Tibial nerve (tissue), 4 donors: ENCODE measurements at regions not wholly inside any gene's neighbourhood (a gene's known extent, or its start where the extent isn't known, plus 50 kb on each side); places are given as distances from the start of the nearest gene placed in this dataset.

Experiments used
- DNase-seq, 2 donors: peaks; one replicate each; pipeline ENCODE4 v3.0.0-alpha.2; 2019; ENCODE audit warnings: low spot score in 2 of 2
- H3K27ac ChIP-seq, 4 donors: fragments of 200-600 bp; sonication (generic) in 3 of 4; one replicate each; pipeline ENCODE4 v1.5.1; 2017 to 2019; ENCODE audit warnings: mild to moderate bottlenecking in 1 of 4
- H3K27me3 ChIP-seq, 2 donors: fragments of 200-600 bp; sonication (generic) in 1 of 2; one replicate each; pipeline versions ENCODE4 v1.5.1 to v1.6.0; 2017 to 2019
- H3K36me3 ChIP-seq, 3 donors: fragments of 200-600 bp; sonication (generic); one replicate each; pipeline ENCODE4 v1.5.1; 2018 to 2019
- H3K4me1 ChIP-seq, 4 donors: fragments of 200-600 bp; sonication (generic) in 3 of 4; one replicate each; pipeline ENCODE4 v1.5.1; 2017 to 2019
- H3K4me3 ChIP-seq, 4 donors: fragments of 200-600 bp; sonication (generic) in 3 of 4; one replicate each; pipeline ENCODE4 v1.5.1; 2017 to 2019; ENCODE audit warnings: mild to moderate bottlenecking in 1 of 4, moderate library complexity in 1 of 4
- H3K9me3 ChIP-seq, 4 donors: fragments of 200-600 bp; sonication (generic) in 3 of 4; one replicate each; pipeline ENCODE4 v1.5.1; 2017 to 2019
- CTCF ChIP-seq, 5 experiments: fragments of 200-600 bp in 3 of 5; fragments of 450-650 bp in 2 of 5; sonication (generic) in 3 of 5; IDR thresholded peaks; one replicate each; pipeline ENCODE4 v1.5.1; 2016 to 2019; ENCODE audit warnings: antibody characterized with exemption in 5 of 5, mild to moderate bottlenecking in 3 of 5, moderate library complexity in 2 of 5
- EP300 ChIP-seq, 2 donors: sonication (generic); formaldehyde crosslinking; IDR thresholded peaks; one replicate each; pipeline ENCODE4 v1.6.1; 2017; ENCODE audit warnings: antibody characterized with exemption in 2 of 2, mild to moderate bottlenecking in 1 of 2
- POLR2A ChIP-seq, 2 donors: fragments of 450-650 bp; IDR thresholded peaks; one replicate each; pipeline ENCODE4 v1.6.1; 2017; ENCODE audit warnings: antibody characterized with exemption in 2 of 2, mild to moderate bottlenecking in 2 of 2, moderate library complexity in 2 of 2
- WGBS, 2 donors: methylation state at CpG; one replicate each; pipeline ENCODE4 v1.1.5; 2018; 5-methylcytosine and 5-hydroxymethylcytosine counted together

GRCh38 chr9:1456301-1457024 lies 406.3 kb downstream of the DMRT2 start:
- Histone ChIP-seq H3K27me3 (no peaks in the 10 kb centered on the region), H3K4me1 (peaks cover 0 to 8% (median 0%) of the 10 kb centered on the region in 4 donors), H3K36me3 (no peaks in the 10 kb centered on the region), H3K27ac (no peak overlapping the region), H3K4me3 (no peak overlapping the region), H3K9me3 (no peaks in the 10 kb centered on the region)
- DNase-seq, result no peak
- TF ChIP-seq CTCF (IDR thresholded peaks at IDR 0.05) (no peak), POLR2A (IDR thresholded peaks at IDR 0.05) (no peak), EP300 (IDR thresholded peaks at IDR 0.05) (no peak)
- WGBS, 2 donors, result 87 to 90% methylated on average over 4 of the region's 4 CpGs

DNA sequence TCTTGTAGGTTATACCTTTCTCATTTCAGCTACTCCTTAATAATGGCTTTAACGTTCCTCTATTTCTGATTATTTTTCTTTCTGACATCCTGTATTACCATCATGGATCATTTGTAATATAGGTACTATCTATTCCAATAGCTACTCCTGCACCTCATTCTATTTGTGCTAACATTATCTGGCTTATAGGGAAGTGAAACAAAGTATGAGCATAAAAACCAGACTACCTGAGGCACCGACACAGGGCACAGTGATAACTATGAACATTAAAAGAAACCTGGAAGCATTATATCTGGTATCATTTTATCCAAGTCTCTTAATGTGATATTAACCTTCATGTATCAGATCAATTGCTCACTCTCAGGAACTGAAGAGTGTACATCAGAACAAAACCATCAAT lies 407.3 kb downstream of the DMRT2 start:
- no peak for DNase-seq
- Histone ChIP-seq H3K9me3 (no peaks in the 10 kb centered on the region), H3K27me3 (no peaks in the 10 kb centered on the region), H3K4me1 (peaks cover 0 to 8% (median 0%) of the 10 kb centered on the region in 4 donors), H3K27ac (no peak overlapping the region), H3K36me3 (no peaks in the 10 kb centered on the region), H3K4me3 (no peak overlapping the region)
- no peak for TF ChIP-seq CTCF (IDR thresholded peaks at IDR 0.05)
- no peak for TF ChIP-seq POLR2A (IDR thresholded peaks at IDR 0.05)
- no peak for TF ChIP-seq EP300 (IDR thresholded peaks at IDR 0.05)
- WGBS, 2 donors, result 89 to 93% methylated on average over 2 of the region's 2 CpGs

DNA sequence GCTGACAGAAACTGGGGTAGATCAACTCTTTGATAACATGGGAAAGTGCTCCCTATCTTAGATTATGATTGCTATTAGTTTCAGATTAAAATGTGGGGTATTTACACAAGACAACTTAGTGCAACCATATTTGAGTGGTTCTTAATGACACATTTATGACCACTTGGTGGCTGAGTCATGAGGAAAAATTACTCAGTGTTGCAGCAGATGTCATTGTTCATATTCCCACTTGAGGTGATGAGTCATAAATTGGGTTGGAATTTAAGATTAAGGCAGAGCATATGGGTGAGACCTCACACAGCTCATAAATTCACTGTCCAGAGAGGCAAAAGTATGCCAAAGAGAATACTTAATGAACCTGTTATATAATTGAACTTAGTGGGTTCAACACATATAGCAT lies 408.3 kb downstream of the DMRT2 start:
- peaks cover 0 to 8% (median 0%) of the 10 kb centered on the region in 4 donors for H3K4me1 ChIP-seq
- no peaks in the 10 kb centered on the region for H3K27me3 ChIP-seq
- H3K9me3 ChIP-seq, result no peaks in the 10 kb centered on the region
- no peak overlapping the region for H3K4me3 ChIP-seq
- no peak overlapping the region for H3K27ac ChIP-seq
- no peak for DNase-seq
- no peaks in the 10 kb centered on the region for H3K36me3 ChIP-seq
- no peak for TF ChIP-seq EP300 (IDR thresholded peaks at IDR 0.05)
- no peak for TF ChIP-seq POLR2A (IDR thresholded peaks at IDR 0.05)
- no peak for TF ChIP-seq CTCF (IDR thresholded peaks at IDR 0.05)

GRCh38 chr9:1460143-1460769 lies 410.1 kb downstream of the DMRT2 start:
- TF ChIP-seq EP300 (IDR thresholded peaks at IDR 0.05) (no peak), CTCF (IDR thresholded peaks at IDR 0.05) (peak in 1 of 5 experiments; percentile 24)
- WGBS, 2 donors, result 64 to 66% methylated on average over 7 of the region's 7 CpGs
- DNase-seq, result no peak
- Histone ChIP-seq H3K4me1 (no peaks in the 10 kb centered on the region), H3K27ac (no peak overlapping the region), H3K36me3 (no peaks in the 10 kb centered on the region), H3K4me3 (no peak overlapping the region), H3K27me3 (no peaks in the 10 kb centered on the region), H3K9me3 (no peaks in the 10 kb centered on the region)

DNA sequence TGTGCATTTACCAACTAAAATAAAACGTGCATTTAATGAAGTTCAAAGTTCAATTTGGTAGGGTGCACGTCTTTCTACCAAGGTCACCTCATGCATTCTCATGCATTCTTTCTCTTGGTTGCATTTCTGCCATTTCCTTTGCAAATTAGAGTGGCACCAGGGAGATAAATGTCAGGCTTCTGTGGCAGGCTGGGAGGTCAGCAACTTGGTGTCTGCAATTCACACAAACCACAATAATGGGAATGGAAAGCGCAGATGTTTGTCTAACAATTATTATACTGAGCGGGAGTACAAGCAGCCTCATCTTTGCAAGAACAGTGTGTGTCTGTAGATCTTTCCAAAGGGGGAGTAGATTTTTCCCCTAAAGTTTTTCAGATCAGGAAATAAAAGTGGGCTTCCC lies 411.7 kb downstream of the DMRT2 start:
- TF ChIP-seq EP300 (IDR thresholded peaks at IDR 0.05) (no peak), POLR2A (IDR thresholded peaks at IDR 0.05) (no peak), CTCF (IDR thresholded peaks at IDR 0.05) (no peak)
- H3K9me3 ChIP-seq, result no peaks in the 10 kb centered on the region
- DNase-seq, result no peak
- no peaks in the 10 kb centered on the region for H3K27me3 ChIP-seq
- 43 to 44% methylated on average over 4 of the region's 4 CpGs for WGBS, 2 donors
- H3K36me3 ChIP-seq, result no peaks in the 10 kb centered on the region
- no peaks in the 10 kb centered on the region for H3K4me1 ChIP-seq
- H3K4me3 ChIP-seq, result no peak overlapping the region
- no peak overlapping the region for H3K27ac ChIP-seq
